Suprapubic skin (tissue), 4 donors: ENCODE measurements at regions not wholly inside any gene's neighbourhood (a gene's known extent, or its start where the extent isn't known, plus 50 kb on each side); places are given as distances from the start of the nearest gene placed in this dataset.

Experiments
- DNase-seq, 2 donors: peaks; one replicate each; pipeline ENCODE4 v3.0.0-alpha.2; 2019; ENCODE audit warnings: low spot score in 2 of 2
- H3K27ac ChIP-seq: fragments of 200-600 bp; sonication (generic); one replicate; pipeline ENCODE4 v1.5.1; 2019
- H3K27me3 ChIP-seq: fragments of 200-600 bp; sonication (generic); one replicate; pipeline ENCODE4 v1.5.1; 2019
- H3K36me3 ChIP-seq: fragments of 200-600 bp; sonication (generic); one replicate; pipeline ENCODE4 v1.5.1; 2019
- H3K4me1 ChIP-seq: fragments of 200-600 bp; sonication (generic); one replicate; pipeline ENCODE4 v1.5.1; 2019
- H3K4me3 ChIP-seq: fragments of 200-600 bp; sonication (generic); one replicate; pipeline ENCODE4 v1.5.1; 2019; ENCODE audit warnings: mild to moderate bottlenecking
- H3K9me3 ChIP-seq: fragments of 200-600 bp; sonication (generic); one replicate; pipeline ENCODE4 v1.5.1; 2019
- CTCF ChIP-seq, 2 donors: fragments of 200-600 bp in 1 of 2; fragments of 450-650 bp in 1 of 2; sonication (generic) in 1 of 2; IDR thresholded peaks; one replicate each; pipeline ENCODE4 v1.5.1; 2016 to 2019; ENCODE audit warnings: antibody characterized with exemption in 2 of 2, mild to moderate bottlenecking in 1 of 2, moderate library complexity in 1 of 2
- EP300 ChIP-seq: sonication (generic); formaldehyde crosslinking; IDR thresholded peaks from one replicate; pipeline ENCODE4 v1.6.1; 2017; ENCODE audit warnings: antibody characterized with exemption
- POLR2A ChIP-seq, 2 donors: fragments of 450-650 bp; IDR thresholded peaks; one replicate each; pipeline ENCODE4 v1.6.1; 2017; ENCODE audit warnings: antibody characterized with exemption in 2 of 2, mild to moderate bottlenecking in 2 of 2, moderate library complexity in 2 of 2
- POLR2AphosphoS5 ChIP-seq, 3 donors: sonication (generic); formaldehyde crosslinking; IDR thresholded peaks; one replicate each; pipeline ENCODE4 v1.6.1; 2017; ENCODE audit warnings: antibody characterized with exemption in 3 of 3
- whole genome bisulfite sequencing: methylation state at CpG from one replicate; pipeline ENCODE4 v1.1.5; 2018; 5-methylcytosine and 5-hydroxymethylcytosine counted together

- TF ChIP-seq EP300 (no peak), CTCF (IDR thresholded peaks at IDR 0.05) (no peak), POLR2A (IDR thresholded peaks at IDR 0.05) (no peak), POLR2AphosphoS5 (IDR thresholded peaks at IDR 0.05) (no peak)
- Histone ChIP-seq H3K4me1 (no peaks in the 10 kb centered on the region), H3K27ac (no peak overlapping the region), H3K36me3 (no peaks in the 10 kb centered on the region), H3K27me3 (peaks cover 9% of the 10 kb centered on the region), H3K4me3 (no peak overlapping the region), H3K9me3 (no peaks in the 10 kb centered on the region)
- 54% methylated on average over 5 of the region's 5 CpGs for WGBS
- DNase-seq = no peak
Measured at GRCh38 chr6:766625-767024, 73.7 kb upstream of the EXOC2 start.

- Histone ChIP-seq H3K9me3 (no peaks in the 10 kb centered on the region), H3K4me1 (no peaks in the 10 kb centered on the region), H3K27ac (no peak overlapping the region), H3K27me3 (peaks cover 9% of the 10 kb centered on the region), H3K36me3 (no peaks in the 10 kb centered on the region), H3K4me3 (no peak overlapping the region)
- 71% methylated on average over 13 of the region's 13 CpGs for WGBS
- no peak for DNase-seq
- TF ChIP-seq POLR2AphosphoS5 (IDR thresholded peaks at IDR 0.05) (no peak), CTCF (IDR thresholded peaks at IDR 0.05) (no peak), EP300 (no peak), POLR2A (IDR thresholded peaks at IDR 0.05) (no peak)
Measured at GRCh38 chr6:761997-762396, 69.1 kb upstream of the EXOC2 start.

- no peak for TF ChIP-seq CTCF (IDR thresholded peaks at IDR 0.05)
- TF ChIP-seq POLR2A (IDR thresholded peaks at IDR 0.05) = no peak
- TF ChIP-seq EP300 = no peak
- no peak for TF ChIP-seq POLR2AphosphoS5 (IDR thresholded peaks at IDR 0.05)
- Histone ChIP-seq H3K36me3 (no peaks in the 10 kb centered on the region), H3K4me3 (no peak overlapping the region), H3K4me1 (no peaks in the 10 kb centered on the region), H3K27me3 (peaks cover 9% of the 10 kb centered on the region), H3K9me3 (no peaks in the 10 kb centered on the region), H3K27ac (no peak overlapping the region)
- 89% methylated on average over 48 of the region's 48 CpGs for WGBS
- DNase-seq = no peak
Measured at GRCh38 chr6:760982-761955, 68.3 kb upstream of the EXOC2 start.

- no peak for TF ChIP-seq EP300
- TF ChIP-seq POLR2AphosphoS5 (IDR thresholded peaks at IDR 0.05) = no peak
- no peak for TF ChIP-seq POLR2A (IDR thresholded peaks at IDR 0.05)
- no peak for TF ChIP-seq CTCF (IDR thresholded peaks at IDR 0.05)
- no peak overlapping the region for H3K4me3 ChIP-seq
- no peaks in the 10 kb centered on the region for H3K36me3 ChIP-seq
- DNase-seq = no peak
- H3K27ac ChIP-seq = no peak overlapping the region
- H3K4me1 ChIP-seq = no peaks in the 10 kb centered on the region
- WGBS = 82% methylated on average over 3 of the region's 3 CpGs
- H3K27me3 ChIP-seq = no peaks in the 10 kb centered on the region
- no peaks in the 10 kb centered on the region for H3K9me3 ChIP-seq
Measured at GRCh38 chr6:759729-760128, 66.8 kb upstream of the EXOC2 start.

- no peak for TF ChIP-seq POLR2AphosphoS5 (IDR thresholded peaks at IDR 0.05)
- TF ChIP-seq POLR2A (IDR thresholded peaks at IDR 0.05) = no peak
- TF ChIP-seq CTCF (IDR thresholded peaks at IDR 0.05) = no peak
- no peak for TF ChIP-seq EP300
- Histone ChIP-seq H3K27ac (no peak overlapping the region), H3K27me3 (no peaks in the 10 kb centered on the region), H3K9me3 (no peaks in the 10 kb centered on the region), H3K4me1 (no peaks in the 10 kb centered on the region), H3K4me3 (no peak overlapping the region), H3K36me3 (no peaks in the 10 kb centered on the region)
- no peak for DNase-seq
Measured at GRCh38 chr6:756224-756623, 63.3 kb upstream of the EXOC2 start.
